HepG2 (cell line): ENCODE measurements at regions not wholly inside any gene's neighbourhood (a gene's known extent, or its start where the extent isn't known, plus 50 kb on each side); places are given as distances from the start of the nearest gene placed in this dataset.

ENCODE experiments used
- ATAC-seq: fragments of 200-7000 bp; cut with Tn5 transposase; 3 replicates; pipeline ENCODE4 v1.9.1; 2020; ENCODE audit warnings: mild to moderate bottlenecking, moderate library complexity
- BruUV-seq: library from RNA; stranded (reverse); fragments of 400-500 nt; replicated peaks from 2 replicates; lab custom pipeline; 2021; lab: Mats Ljungman, UMichigan
- CTCF ChIA-PET: fragments of 300-600 bp; formaldehyde crosslinking; extraction: SDS; loops from one replicate; lab custom pipeline; 2021; ENCODE audit warnings: low total read pairs, inconsistent platforms, low intra/inter-chr PET ratio; lab: Yijun Ruan, JAX
- POLR2A ChIA-PET: fragments of 350-600 bp; sonication (Branson Sonifier 250); formaldehyde crosslinking; loops from one replicate; lab custom pipeline; 2020; ENCODE audit warnings: antibody characterized with exemption, inconsistent platforms; lab: Yijun Ruan, JAX
- DNase-seq: peaks from one replicate; pipeline ENCODE4 v3.0.0-alpha.2; 2015; ENCODE audit warnings: low spot score
- FAIRE-seq: peaks from 3 replicates; lab custom pipeline; 2011; peaks lifted over from hg19 to GRCh38; lab: Jason Lieb, UNC
- H2AFZ ChIP-seq: one replicate; pipeline ENCODE4 v1.6.1; 2011; ENCODE audit warnings: low read length, inconsistent platforms
- H3K27ac ChIP-seq: fragments of 300-600 bp; 3 replicates; pipeline ENCODE4 v1.8.0; 2011; ENCODE audit warnings: mixed run types, mild to moderate bottlenecking, mixed read lengths, low read length, inconsistent platforms; ENCODE audit not compliant: insufficient read depth; ENCODE audit errors: extremely low read length
- H3K27me3 ChIP-seq, 2 experiments: fragments of 200-600 bp in 1 of 2; 2 replicates in 1 of 2; 3 replicates in 1 of 2; pipeline versions ENCODE4 v1.6.0 to v1.8.0; 2011; ENCODE audit warnings: low read length in 2 of 2, mild to moderate bottlenecking in 2 of 2, moderate library complexity in 2 of 2, inconsistent platforms in 1 of 2; ENCODE audit not compliant: insufficient read depth in 2 of 2, control insufficient read depth in 1 of 2
- H3K36me3 ChIP-seq, 2 experiments: fragments of 200-600 bp in 1 of 2; replicated peaks in 1 of 2; 2 replicates in 1 of 2; 3 replicates in 1 of 2; pipeline versions ENCODE4 v1.5.1 to v1.8.0; 2011; ENCODE audit warnings: low read length in 2 of 2, inconsistent platforms in 1 of 2; ENCODE audit not compliant: insufficient read depth in 2 of 2, control insufficient read depth in 1 of 2
- H3K4me1 ChIP-seq: 2 replicates; pipeline ENCODE4 v1.5.1; 2012; ENCODE audit warnings: low read length, inconsistent platforms; ENCODE audit not compliant: insufficient read depth
- H3K4me2 ChIP-seq: 2 replicates; pipeline ENCODE4 v1.6.0; 2011; ENCODE audit warnings: low read depth, low read length, inconsistent platforms
- H3K4me3 ChIP-seq, 3 experiments: fragments of 200-600 bp in 1 of 3; sonication (generic), shearing (Covaris generic) in 1 of 3; replicated peaks in 1 of 3; 2 replicates each; pipeline ENCODE4 v1.5.1; 2011 to 2016; ENCODE audit warnings: low read length in 3 of 3, inconsistent platforms in 2 of 3, low read depth in 2 of 3, mild to moderate bottlenecking in 2 of 3, control low read depth in 1 of 3, mixed read lengths in 1 of 3; ENCODE audit not compliant: insufficient read depth in 1 of 3
- H3K79me2 ChIP-seq: one replicate; pipeline ENCODE4 v1.6.1; 2011; ENCODE audit warnings: low read length, inconsistent platforms; ENCODE audit not compliant: insufficient read depth
- H3K9ac ChIP-seq: 2 replicates; pipeline ENCODE4 v1.6.0; 2011; ENCODE audit warnings: mild to moderate bottlenecking, low read depth, low read length, inconsistent platforms; ENCODE audit not compliant: insufficient read depth
- H3K9me3 ChIP-seq: 2 replicates; pipeline ENCODE4 v1.5.1; 2012; ENCODE audit warnings: mild to moderate bottlenecking, low read length
- H4K20me1 ChIP-seq: 2 replicates; pipeline ENCODE4 v1.6.0; 2011; ENCODE audit warnings: inconsistent platforms, mild to moderate bottlenecking, low read length, moderate library complexity; ENCODE audit not compliant: insufficient read depth
- FIP1L1 ChIP-seq: fragments of 200-400 bp; formaldehyde crosslinking; IDR thresholded peaks from 2 replicates; pipeline ENCODE4 v1.6.1; 2018; ENCODE audit warnings: low read depth, mild to moderate bottlenecking, low read length, moderate library complexity, borderline replicate concordance; ENCODE audit not compliant: insufficient read depth
- FOXC1 ChIP-seq: sonication (generic); formaldehyde crosslinking; IDR thresholded peaks from 2 replicates; pipeline ENCODE4 v1.8.0; 2022; ENCODE audit warnings: mild to moderate bottlenecking, missing genetic modification reagents, borderline replicate concordance
- FOXK1 ChIP-seq: sonication (generic); formaldehyde crosslinking; IDR thresholded peaks from 2 replicates; pipeline ENCODE4 v1.4.0; 2020; ENCODE audit warnings: low read depth, missing genetic modification reagents, borderline replicate concordance
- GTF2F1 ChIP-seq: fragments of 150-350 bp; IDR thresholded peaks from 2 replicates; pipeline ENCODE4 v1.6.1; 2014; ENCODE audit warnings: low read length
- IRF2 ChIP-seq: IDR thresholded peaks from 2 replicates; pipeline ENCODE4 v1.6.1; 2018; ENCODE audit warnings: missing genetic modification reagents, missing compliant biosample characterization
- MZF1 ChIP-seq: sonication (generic); formaldehyde crosslinking; IDR thresholded peaks from 2 replicates; pipeline ENCODE4 v1.8.1; 2023; ENCODE audit warnings: mild to moderate bottlenecking, missing genetic modification reagents, borderline replicate concordance
- RFX3 ChIP-seq: IDR thresholded peaks from 2 replicates; pipeline ENCODE4 v1.6.1; 2016; ENCODE audit warnings: missing biosample characterization, missing genetic modification reagents
- SSRP1 ChIP-seq: IDR thresholded peaks from 2 replicates; pipeline ENCODE4 v1.6.1; 2016; ENCODE audit warnings: control low read depth
- TARDBP ChIP-seq: sonication (generic); formaldehyde crosslinking; IDR thresholded peaks from 2 replicates; pipeline ENCODE4 v1.8.0; 2022; ENCODE audit warnings: mild to moderate bottlenecking, missing genetic modification reagents
- ZBTB26 ChIP-seq: IDR thresholded peaks from 2 replicates; pipeline ENCODE4 v1.6.1; 2016; ENCODE audit warnings: missing compliant biosample characterization, missing genetic modification reagents, borderline replicate concordance
- ZBTB34 ChIP-seq: sonication (generic); formaldehyde crosslinking; IDR thresholded peaks from 2 replicates; pipeline ENCODE4 v1.8.0; 2022; ENCODE audit warnings: mild to moderate bottlenecking, missing genetic modification reagents
- ZNF879 ChIP-seq: sonication (generic); formaldehyde crosslinking; IDR thresholded peaks from 2 replicates; pipeline ENCODE4 v1.8.1; 2023; ENCODE audit warnings: missing genetic modification reagents
- WGBS: methylation state at CpG from one replicate; pipeline ENCODE4 v1.1.6; 2017; ENCODE audit warnings: low lambda C conversion rate; 5-methylcytosine and 5-hydroxymethylcytosine counted together
- in situ Hi-C: cut with HindIII; loops from 2 replicates; pipeline ENCODE4 v1.10.0; 2017; ENCODE audit warnings: low pct_unique_long_range_greater_than_20kb; ENCODE audit not compliant: extremely low pct_ligation_motif_present
- intact Hi-C: fragments of 100-400 bp; cut with micrococcal nuclease; formaldehyde crosslinking; loops from one replicate; pipeline ENCODE4 v1.10.0; 2022; ENCODE audit not compliant: unreplicated experiment

- H3K4me2 ChIP-seq, result no peak overlapping the region
- no peaks in the 10 kb centered on the region for H3K79me2 ChIP-seq
- in situ Hi-C loops (no loop called here), intact Hi-C loops (no loop called here)
- CTCF ChIA-PET, result no interaction called here
- BruUV-seq, result no TSS peak
- WGBS, result 45% methylated on average over 2 of the region's 2 CpGs
- no peak overlapping the region for H2AFZ ChIP-seq
- ATAC-seq (no peak), FAIRE-seq (no peak), DNase-seq (no peak)
- no peaks in the 10 kb centered on the region for H3K4me1 ChIP-seq
- no peak overlapping the region for H3K9ac ChIP-seq
- TF ChIP-seq GTF2F1 (no peak), ZBTB34 (no peak), TARDBP (CRISPR knock-in tag) (no peak), IRF2 (CRISPR knock-in tag) (no peak), FOXK1 (CRISPR knock-in tag) (no peak), MZF1 (CRISPR knock-in tag) (no peak), ZNF879 (no peak), FIP1L1 (no peak), SSRP1 (CRISPR knock-in tag) (no peak), ZBTB26 (CRISPR knock-in tag) (no peak), RFX3 (no peak), FOXC1 (CRISPR knock-in tag) (no peak)
- H3K4me3 ChIP-seq, result no peak overlapping the region
- H3K9me3 ChIP-seq, result peaks cover 9% of the 10 kb centered on the region; the same call in 1 of the 2 replicates
- no peaks in the 10 kb centered on the region for H4K20me1 ChIP-seq
- H3K36me3 ChIP-seq, result no peaks in the 10 kb centered on the region
- no peak overlapping the region for H3K27ac ChIP-seq
- H3K27me3 ChIP-seq, result no peaks in the 10 kb centered on the region
- POLR2A ChIA-PET, result no interaction called here
Observed at GRCh38 chrY:16645449-16645848, 1234.6 kb downstream of the CDY2B start.
